GM21367 (cell line): ENCODE measurements at regions not wholly inside any gene's neighbourhood (a gene's known extent, or its start where the extent isn't known, plus 50 kb on each side); places are given as distances from the start of the nearest gene placed in this dataset.

Source experiments
- ATAC-seq: cut with Tn5 transposase; IDR thresholded peaks from one replicate; pipeline ENCODE4 v1.9.1; 2021; ENCODE audit not compliant: unreplicated experiment

- ATAC-seq = no peak
Observed at GRCh38 chr17:36661047-36661666, 59.8 kb downstream of the MRM1 start.

- no peak for ATAC-seq
Observed at GRCh38 chr17:36661688-36662087, 60.3 kb downstream of the MRM1 start.

GRCh38 chr17:36665417-36665816, 64.0 kb downstream of the MRM1 start:
- no peak for ATAC-seq

- no peak for ATAC-seq
Observed at GRCh38 chr17:36667922-36668321, 66.5 kb downstream of the MRM1 start.

GRCh38 chr17:36668824-36669223, 67.4 kb downstream of the MRM1 start:
- no peak for ATAC-seq

- ATAC-seq = no peak
Observed at GRCh38 chr17:36671144-36671543, 69.8 kb downstream of the MRM1 start.

- ATAC-seq = no peak
Observed at GRCh38 chr17:36672403-36672918, 71.1 kb downstream of the MRM1 start.

- ATAC-seq = no peak
Observed at GRCh38 chr17:36673068-36673467, 71.7 kb downstream of the MRM1 start.

- no peak for ATAC-seq
Observed at GRCh38 chr17:36673637-36674277, 72.4 kb downstream of the MRM1 start.

GRCh38 chr17:36674278-36674650, 72.9 kb downstream of the MRM1 start:
- no peak for ATAC-seq

GRCh38 chr17:36675250-36675649, 73.9 kb downstream of the MRM1 start:
- no peak for ATAC-seq

GRCh38 chr17:36675786-36676185, 74.4 kb downstream of the MRM1 start:
- ATAC-seq = no peak

- ATAC-seq = no peak
Observed at GRCh38 chr17:36679815-36680467, 78.6 kb downstream of the MRM1 start.

- no peak for ATAC-seq
Observed at GRCh38 chr17:36680701-36681202, 79.4 kb downstream of the MRM1 start.

- no peak for ATAC-seq
Observed at GRCh38 chr17:36682773-36683172, 81.4 kb downstream of the MRM1 start.

GRCh38 chr17:36683387-36683786, 82.0 kb downstream of the MRM1 start:
- ATAC-seq = no peak

- no peak for ATAC-seq
Observed at GRCh38 chr17:36684134-36684533, 82.8 kb downstream of the MRM1 start.

GRCh38 chr17:36686123-36686669, 84.8 kb downstream of the MRM1 start:
- no peak for ATAC-seq

- ATAC-seq = no peak
Observed at GRCh38 chr17:36687736-36688135, 86.4 kb downstream of the MRM1 start.

- ATAC-seq = no peak
Observed at GRCh38 chr17:36689089-36689667, 87.8 kb downstream of the MRM1 start.

- no peak for ATAC-seq
Observed at GRCh38 chr17:36690190-36690589, 88.8 kb downstream of the MRM1 start.
